ENCODE measurements at regions not wholly inside any gene's neighbourhood (a gene's known extent, or its start where the extent isn't known, plus 50 kb on each side); places are given as distances from the start of the nearest gene placed in this dataset.
"Not testable (repeated sequence)": the region's sequence is repeated elsewhere in the genome, so short reads cannot be mapped to it uniquely, and the experiment has no call there.

DNA sequence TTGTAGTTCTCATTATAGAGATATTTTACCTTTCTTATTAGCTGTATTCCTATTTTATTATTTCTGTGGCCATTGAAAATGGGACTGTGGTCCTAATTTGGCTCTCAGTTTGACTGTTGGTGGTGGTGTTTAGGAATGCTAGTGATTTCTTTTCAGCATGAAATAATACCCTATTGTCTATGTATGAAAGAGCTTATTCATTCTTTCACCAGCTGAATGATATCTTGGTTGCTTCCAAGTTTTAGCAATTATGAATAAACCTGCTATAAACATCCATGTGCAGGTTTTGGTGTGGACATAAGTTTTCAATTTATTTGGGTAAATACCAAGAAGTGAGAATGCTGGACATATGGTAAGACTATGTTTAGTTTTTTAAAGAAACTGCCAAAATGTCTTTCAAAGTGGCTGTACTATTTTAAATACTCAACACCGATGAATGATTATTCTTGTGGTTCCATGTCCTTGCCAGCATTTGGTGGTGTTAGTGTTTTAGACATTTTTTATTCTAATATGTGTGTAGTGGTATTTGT, 501.6 kb upstream of the GYPC start:
- H3K4me3 ChIP-seq (ENCODE audit: insufficient read depth, low read depth, low read length): no peak overlapping the region
- H3K79me1 ChIP-seq (ENCODE audit: low read depth in 1 of 2, low read length in 2 of 2): no peaks in the 10 kb centered on the region
- no peak overlapping the region for H2AFZ ChIP-seq (replicated peaks; ENCODE audit: low read length, poor library complexity)
- H2AK5ac ChIP-seq (ENCODE audit: low read depth, low read length): no peak overlapping the region
- H4K5ac ChIP-seq (ENCODE audit: low read depth, low read length): no peak overlapping the region
- ChIA-PET CTCF (no interaction called here), POLR2A (ENCODE audit: unreplicated experiment) (no interaction called here)
- no peak overlapping the region for H2BK20ac ChIP-seq (ENCODE audit: low read depth, low read length)
- ATAC-seq (ENCODE audit: low read depth) (no peak), DNase-seq (no peak)
- no peaks in the 10 kb centered on the region for H4K20me1 ChIP-seq (ENCODE audit: insufficient read depth, low read length)
- H4K91ac ChIP-seq (ENCODE audit: insufficient read depth, low read depth, low read length): no peak overlapping the region
- WGBS, 2 experiments (ENCODE audit: extremely low coverage in 2 of 2, insufficient read length in 1 of 2): no CpG with 5 or more reads among the region's 1 CpG
- no peak overlapping the region for H3K18ac ChIP-seq (ENCODE audit: low read depth, low read length)
- H2BK15ac ChIP-seq (ENCODE audit: low read depth, low read length): no peak overlapping the region
- no TSS peak for BruUV-seq (replicated peaks)
- in situ Hi-C loops (cut with MboI; ENCODE audit: low sequenced_read_pairs): no loop called here
- no peak overlapping the region for H2AK9ac ChIP-seq (replicated peaks; ENCODE audit: low read depth, low read length, poor library complexity)
- H4K8ac ChIP-seq (ENCODE audit: low read depth in 2 of 2, low read length in 2 of 2): no peak overlapping the region
- H3K56ac ChIP-seq (ENCODE audit: extremely low read depth, insufficient read depth, low read length): no peak overlapping the region
- H3K27me3 ChIP-seq (ENCODE audit: control insufficient read depth, insufficient read depth, low read length): no peaks in the 10 kb centered on the region
- no peak overlapping the region for H3K9ac ChIP-seq (ENCODE audit: low read depth, low read length)
- no peaks in the 10 kb centered on the region for H3K36me3 ChIP-seq (ENCODE audit: control insufficient read depth, insufficient read depth, low read length)
- H3K23ac ChIP-seq (ENCODE audit: low read depth, low read length): no peak overlapping the region
- H3K4ac ChIP-seq (ENCODE audit: low read depth, low read length): no peak overlapping the region
- no peak overlapping the region for H2BK120ac ChIP-seq (ENCODE audit: low read depth, low read length)
- no peak overlapping the region for H3K27ac ChIP-seq (ENCODE audit: insufficient read depth, low read length)
- no peak overlapping the region for H3K4me2 ChIP-seq (ENCODE audit: low read depth, low read length)
- intact Hi-C loops (cut with micrococcal nuclease): no loop called here
- H3K14ac ChIP-seq (replicated peaks; ENCODE audit: low read depth, low read length): no peak overlapping the region
- TF ChIP-seq NFE2L2 (IDR thresholded peaks at IDR 0.05; ENCODE audit: low read depth, low read length): no peak
- TF ChIP-seq, protein P1, sequence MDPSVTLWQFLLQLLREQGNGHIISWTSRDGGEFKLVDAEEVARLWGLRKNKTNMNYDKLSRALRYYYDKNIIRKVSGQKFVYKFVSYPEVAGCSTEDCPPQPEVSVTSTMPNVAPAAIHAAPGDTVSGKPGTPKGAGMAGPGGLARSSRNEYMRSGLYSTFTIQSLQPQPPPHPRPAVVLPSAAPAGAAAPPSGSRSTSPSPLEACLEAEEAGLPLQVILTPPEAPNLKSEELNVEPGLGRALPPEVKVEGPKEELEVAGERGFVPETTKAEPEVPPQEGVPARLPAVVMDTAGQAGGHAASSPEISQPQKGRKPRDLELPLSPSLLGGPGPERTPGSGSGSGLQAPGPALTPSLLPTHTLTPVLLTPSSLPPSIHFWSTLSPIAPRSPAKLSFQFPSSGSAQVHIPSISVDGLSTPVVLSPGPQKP (IDR thresholded peaks at IDR 0.05; ENCODE audit: borderline replicate concordance, low read depth, low read length): no peak
- no peak for TF ChIP-seq FOS (IDR thresholded peaks at IDR 0.05; ENCODE audit: low read depth, low read length)
- TF ChIP-seq POLR2A (IDR thresholded peaks at IDR 0.05; ENCODE audit: low read depth, low read length): no peak
- TF ChIP-seq CHD1 (IDR thresholded peaks at IDR 0.05; ENCODE audit: low read depth, low read length): no peak
- TF ChIP-seq CEBPB (IDR thresholded peaks at IDR 0.05; ENCODE audit: low read depth, low read length): no peak
- dilution Hi-C loops (cut with HindIII; ENCODE audit: low sequenced_read_pairs, unreplicated experiment): no loop called here
- H3K4me1 ChIP-seq (ENCODE audit: control insufficient read depth, insufficient read depth, low read length): no peaks in the 10 kb centered on the region
- no peaks in the 10 kb centered on the region for H3K9me1 ChIP-seq (ENCODE audit: insufficient read depth, low read length)
- peaks cover 3% of the 10 kb centered on the region for H3K9me3 ChIP-seq (ENCODE audit: control insufficient read depth, insufficient read depth, low read length)
- no peak overlapping the region for H2BK5ac ChIP-seq (ENCODE audit: low read depth, low read length, poor library complexity, severe bottlenecking)

DNA sequence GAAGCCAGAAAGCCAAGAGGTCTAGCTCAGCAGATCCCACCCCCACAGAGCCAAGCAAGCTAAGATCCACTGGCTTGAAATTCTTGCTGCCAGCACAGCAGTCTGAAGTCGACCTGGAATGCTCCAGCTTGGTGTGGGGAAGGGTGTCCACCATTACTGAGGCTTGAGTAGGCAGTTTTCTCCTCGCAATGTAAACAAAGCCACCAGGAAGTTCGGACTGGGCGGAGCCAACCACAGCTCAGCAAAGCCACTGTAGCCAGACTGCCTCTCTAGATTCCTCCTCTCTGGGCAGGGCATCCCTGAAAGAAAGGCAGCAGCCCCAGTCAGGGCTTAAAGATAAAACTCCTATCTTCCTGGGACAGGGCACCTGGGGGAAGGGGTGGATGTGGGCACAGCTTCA, 495.0 kb upstream of the GYPC start:
- H3K27ac ChIP-seq (ENCODE audit: insufficient read depth, low read length): not testable (repeated sequence)

More for the DNA sequence above, 495.0 kb upstream of the GYPC start:
- H3K4me2 ChIP-seq (ENCODE audit: low read depth, low read length); CTCF ChIA-PET; H2AFZ ChIP-seq (replicated peaks; ENCODE audit: low read length, poor library complexity); H2BK120ac ChIP-seq (ENCODE audit: low read depth, low read length); H3K56ac ChIP-seq (ENCODE audit: extremely low read depth, insufficient read depth, low read length); H3K4me3 ChIP-seq (ENCODE audit: insufficient read depth, low read depth, low read length); H4K5ac ChIP-seq (ENCODE audit: low read depth, low read length); DNase-seq; H4K91ac ChIP-seq (ENCODE audit: insufficient read depth, low read depth, low read length); BruUV-seq (replicated peaks); H3K23ac ChIP-seq (ENCODE audit: low read depth, low read length); H3K9me1 ChIP-seq (ENCODE audit: insufficient read depth, low read length); H2BK5ac ChIP-seq (ENCODE audit: low read depth, low read length, poor library complexity, severe bottlenecking); H3K9ac ChIP-seq (ENCODE audit: low read depth, low read length); H2BK15ac ChIP-seq (ENCODE audit: low read depth, low read length); H3K9me3 ChIP-seq (ENCODE audit: control insufficient read depth, insufficient read depth, low read length); H3K27me3 ChIP-seq (ENCODE audit: control insufficient read depth, insufficient read depth, low read length); H4K20me1 ChIP-seq (ENCODE audit: insufficient read depth, low read length); H4K8ac ChIP-seq (ENCODE audit: low read depth in 2 of 2, low read length in 2 of 2); H2AK9ac ChIP-seq (replicated peaks; ENCODE audit: low read depth, low read length, poor library complexity); in situ Hi-C loops (cut with MboI; ENCODE audit: low sequenced_read_pairs); H3K4ac ChIP-seq (ENCODE audit: low read depth, low read length); intact Hi-C loops (cut with micrococcal nuclease); H2BK20ac ChIP-seq (ENCODE audit: low read depth, low read length); H3K14ac ChIP-seq (replicated peaks; ENCODE audit: low read depth, low read length); H3K4me1 ChIP-seq (ENCODE audit: control insufficient read depth, insufficient read depth, low read length); dilution Hi-C loops (cut with HindIII; ENCODE audit: low sequenced_read_pairs, unreplicated experiment); H2AK5ac ChIP-seq (ENCODE audit: low read depth, low read length); POLR2A ChIA-PET (ENCODE audit: unreplicated experiment); H3K36me3 ChIP-seq (ENCODE audit: control insufficient read depth, insufficient read depth, low read length); H3K79me1 ChIP-seq (ENCODE audit: low read depth in 1 of 2, low read length in 2 of 2); H3K18ac ChIP-seq (ENCODE audit: low read depth, low read length); ATAC-seq (ENCODE audit: low read depth): not testable (repeated sequence)
- WGBS, 2 experiments (ENCODE audit: extremely low coverage in 2 of 2, insufficient read length in 1 of 2): 51% methylated on average over 3 of the region's 4 CpGs; no CpG with 5 or more reads in 1 of the 2 experiments

Data from IMR-90 (cell line).